Choroid plexus epithelial cell (primary cell): ENCODE measurements at regions not wholly inside any gene's neighbourhood (a gene's known extent, or its start where the extent isn't known, plus 50 kb on each side); places are given as distances from the start of the nearest gene placed in this dataset.

Experiments used
- DNase-seq: peaks from one replicate; pipeline ENCODE4 v3.0.0-alpha.2; 2010; ENCODE audit warnings: low read depth
- H3K4me3 ChIP-seq: 2 replicates; pipeline ENCODE4 v1.5.1; 2011; ENCODE audit warnings: low read depth, mild to moderate bottlenecking, control low read depth, low read length, moderate library complexity
- TF ChIP-seq, protein P1 (sequence below): conservative IDR thresholded peaks from 2 replicates; pipeline ENCODE4 v1.5.1; 2011; ENCODE audit warnings: low read depth, mild to moderate bottlenecking, control low read depth, inconsistent platforms, low read length, moderate library complexity

DNA sequence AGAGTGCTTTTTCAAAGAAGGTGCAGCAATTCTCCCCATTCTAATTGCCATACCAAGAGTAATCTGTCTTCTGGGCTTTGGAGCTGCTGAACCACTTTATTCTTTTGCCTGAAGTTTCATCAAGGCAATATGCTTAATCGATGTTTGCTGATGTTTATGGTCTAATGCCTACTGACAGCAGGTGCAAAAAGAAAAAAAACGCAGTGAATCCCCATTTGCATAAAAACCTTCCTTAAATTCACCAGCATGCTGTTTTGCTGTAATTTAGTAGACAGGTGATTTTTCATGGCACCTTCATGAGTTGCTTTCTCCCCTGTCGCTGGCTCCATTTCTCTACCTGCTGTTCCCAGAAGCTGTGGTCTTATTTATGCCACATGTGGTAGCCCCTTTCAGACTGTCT, 83.1 kb upstream of the MAST4 start:
- TF ChIP-seq, protein P1, sequence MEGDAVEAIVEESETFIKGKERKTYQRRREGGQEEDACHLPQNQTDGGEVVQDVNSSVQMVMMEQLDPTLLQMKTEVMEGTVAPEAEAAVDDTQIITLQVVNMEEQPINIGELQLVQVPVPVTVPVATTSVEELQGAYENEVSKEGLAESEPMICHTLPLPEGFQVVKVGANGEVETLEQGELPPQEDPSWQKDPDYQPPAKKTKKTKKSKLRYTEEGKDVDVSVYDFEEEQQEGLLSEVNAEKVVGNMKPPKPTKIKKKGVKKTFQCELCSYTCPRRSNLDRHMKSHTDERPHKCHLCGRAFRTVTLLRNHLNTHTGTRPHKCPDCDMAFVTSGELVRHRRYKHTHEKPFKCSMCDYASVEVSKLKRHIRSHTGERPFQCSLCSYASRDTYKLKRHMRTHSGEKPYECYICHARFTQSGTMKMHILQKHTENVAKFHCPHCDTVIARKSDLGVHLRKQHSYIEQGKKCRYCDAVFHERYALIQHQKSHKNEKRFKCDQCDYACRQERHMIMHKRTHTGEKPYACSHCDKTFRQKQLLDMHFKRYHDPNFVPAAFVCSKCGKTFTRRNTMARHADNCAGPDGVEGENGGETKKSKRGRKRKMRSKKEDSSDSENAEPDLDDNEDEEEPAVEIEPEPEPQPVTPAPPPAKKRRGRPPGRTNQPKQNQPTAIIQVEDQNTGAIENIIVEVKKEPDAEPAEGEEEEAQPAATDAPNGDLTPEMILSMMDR = no peak
- DNase-seq = no peak
- no peak overlapping the region for H3K4me3 ChIP-seq

DNA sequence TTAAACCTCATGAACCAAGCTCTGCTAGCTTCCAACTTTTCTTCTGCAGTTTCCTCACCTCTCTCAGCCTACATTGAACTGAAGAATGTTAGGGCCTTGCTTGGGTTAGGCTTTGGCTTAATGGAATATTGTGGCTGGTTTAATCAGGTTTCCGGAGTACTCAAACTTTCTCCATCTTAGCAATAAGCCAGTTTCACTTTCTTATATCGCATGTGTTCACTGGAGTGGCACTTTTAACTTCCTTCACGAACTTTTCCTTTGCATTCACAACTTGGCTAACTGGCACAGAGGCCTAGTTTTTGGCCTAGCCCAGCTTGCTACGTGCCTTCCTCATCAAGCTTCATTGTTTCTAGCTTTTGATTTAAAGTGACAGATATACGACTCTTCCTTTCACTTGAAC, 81.0 kb upstream of the MAST4 start:
- H3K4me3 ChIP-seq = no peak overlapping the region
- DNase-seq = no peak
- TF ChIP-seq, protein P1 = no peak

DNA sequence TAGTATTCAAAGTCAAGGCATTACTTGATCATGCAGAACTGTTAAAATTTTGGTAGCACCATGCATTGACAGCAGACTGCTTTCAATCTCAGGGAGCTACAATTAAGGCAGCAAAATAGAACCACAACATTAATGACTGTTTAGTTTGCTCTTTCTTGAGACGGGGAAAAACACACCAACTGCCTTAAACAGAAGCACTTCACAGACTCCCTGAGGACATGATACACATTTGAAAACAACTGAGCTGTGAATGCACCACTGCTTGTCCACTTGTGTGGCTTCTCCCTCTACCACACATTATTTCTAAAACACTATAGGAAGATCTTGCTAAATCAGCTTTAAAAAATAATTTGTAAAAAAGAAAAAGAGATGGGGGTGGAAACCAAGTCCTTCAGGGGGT, 79.6 kb upstream of the MAST4 start:
- no peak for DNase-seq
- no peak overlapping the region for H3K4me3 ChIP-seq

DNA sequence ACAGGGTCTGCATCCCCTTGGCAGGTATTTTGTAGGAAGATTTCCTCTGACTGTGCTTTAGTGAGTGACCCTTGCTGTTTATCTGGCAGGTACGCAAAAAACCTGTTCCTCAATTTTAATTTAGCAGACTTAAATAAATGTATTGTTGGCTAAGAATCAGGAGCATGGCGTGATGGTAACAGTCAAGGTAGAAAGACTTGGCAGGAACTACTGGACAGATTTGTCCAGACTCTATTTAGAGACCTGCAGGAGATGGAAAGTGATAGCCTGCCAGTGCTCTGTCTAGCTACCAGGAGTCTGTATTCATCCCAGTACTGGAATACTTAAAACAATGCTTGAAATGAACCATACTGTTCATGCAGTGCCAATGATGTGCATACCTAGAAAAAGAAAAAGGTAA, 78.8 kb upstream of the MAST4 start:
- H3K4me3 ChIP-seq = no peak overlapping the region
- TF ChIP-seq, protein P1 = no peak
- DNase-seq = no peak

More for the DNA sequence above, 79.6 kb upstream of the MAST4 start:
- TF ChIP-seq, protein P1 = no peak

DNA sequence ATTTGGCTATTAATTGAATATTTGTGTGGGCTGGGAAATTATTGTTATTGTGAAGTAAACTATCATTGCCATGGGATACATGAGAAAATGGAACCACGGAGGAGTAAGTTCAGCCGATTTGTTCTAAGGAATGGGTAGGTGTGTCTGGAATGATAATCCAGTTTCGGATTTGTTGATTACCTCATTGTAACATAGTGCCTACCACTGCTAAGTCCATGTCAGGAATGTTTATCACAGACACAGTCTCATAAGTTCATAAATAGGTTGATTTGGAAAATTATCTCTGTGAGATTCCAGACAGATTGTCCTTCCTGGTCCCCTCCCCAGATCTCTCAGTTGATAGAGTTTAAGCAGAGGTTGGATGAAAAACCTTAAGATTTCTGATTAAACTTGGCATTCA, 78.1 kb upstream of the MAST4 start:
- no peak overlapping the region for H3K4me3 ChIP-seq
- DNase-seq = no peak
- TF ChIP-seq, protein P1 = no peak

DNA sequence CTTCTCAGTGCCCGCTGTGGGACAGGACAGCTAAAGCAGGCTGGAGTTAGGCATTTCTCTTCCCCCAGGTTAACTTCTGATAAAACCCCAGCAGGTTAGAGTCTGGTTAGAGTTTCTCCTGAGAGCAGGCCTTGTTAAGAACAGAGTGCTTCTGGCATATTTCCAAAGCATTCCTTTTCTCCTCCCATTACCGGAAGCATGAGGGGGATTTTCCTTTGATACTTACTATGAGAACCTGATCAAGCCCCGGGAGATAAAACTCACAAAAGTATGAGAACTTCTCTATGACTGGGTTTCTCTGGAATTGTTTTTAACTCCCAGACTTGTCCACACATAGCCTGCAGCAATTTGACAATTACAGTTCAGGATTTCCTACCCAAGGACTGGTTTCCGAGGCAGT, 77.4 kb upstream of the MAST4 start:
- DNase-seq = peak; percentile 12
- TF ChIP-seq, protein P1 = no peak
- no peak overlapping the region for H3K4me3 ChIP-seq

DNA sequence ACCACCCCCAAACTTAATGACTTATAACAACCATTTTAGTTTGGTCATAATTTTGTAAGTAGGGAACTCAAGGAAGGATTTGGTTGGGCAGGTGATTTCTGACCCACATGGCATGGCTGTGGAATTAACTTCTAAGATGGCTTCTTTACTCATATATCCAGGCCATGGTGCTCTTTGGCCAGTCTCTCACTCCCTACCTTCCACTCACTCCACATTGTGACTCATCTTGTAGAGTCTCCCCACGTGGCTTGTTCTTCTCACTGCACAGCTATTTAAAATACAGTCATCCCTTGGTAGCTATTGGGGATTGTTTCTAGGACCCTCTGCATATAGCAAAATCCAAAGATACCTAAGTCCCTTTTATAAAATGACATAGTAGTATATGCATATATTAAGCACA, 76.6 kb upstream of the MAST4 start:
- no peak overlapping the region for H3K4me3 ChIP-seq
- DNase-seq = no peak
- TF ChIP-seq, protein P1 = no peak
